ENCODE measurements at regions not wholly inside any gene's neighbourhood (a gene's known extent, or its start where the extent isn't known, plus 50 kb on each side); places are given as distances from the start of the nearest gene placed in this dataset.

- Histone ChIP-seq H3K27ac (replicated peaks) (no peak overlapping the region), H3K4me3 (replicated peaks; ENCODE audit: insufficient read depth, low read length) (no peak overlapping the region), H3K27me3 (ENCODE audit: insufficient read depth, poor library complexity, severe bottlenecking) (no peaks in the 10 kb centered on the region)
- DNase-seq (ENCODE audit: low read depth in 1 of 2, low spot score in 1 of 2): no peak
- TF ChIP-seq CTCF (IDR thresholded peaks at IDR 0.05; ENCODE audit: insufficient read depth, low read length) (no peak), GABPA (IDR thresholded peaks at IDR 0.05; ENCODE audit: low read depth) (no peak), POLR2AphosphoS5 (IDR thresholded peaks at IDR 0.05; ENCODE audit: low read depth) (no peak), REST (IDR thresholded peaks at IDR 0.05; ENCODE audit: insufficient replicate concordance, low read depth) (no peak), SPI1 (IDR thresholded peaks at IDR 0.05; ENCODE audit: borderline replicate concordance, low read depth) (no peak)
Measured at GRCh38 chr3:101954361-101954760, 105.0 kb downstream of the NFKBIZ start.

- no peak overlapping the region for H3K4me3 ChIP-seq (replicated peaks; ENCODE audit: insufficient read depth, low read length)
- no peaks in the 10 kb centered on the region for H3K27me3 ChIP-seq (ENCODE audit: insufficient read depth, poor library complexity, severe bottlenecking)
- DNase-seq (ENCODE audit: low read depth in 1 of 2, low spot score in 1 of 2): no peak
- TF ChIP-seq GABPA (IDR thresholded peaks at IDR 0.05; ENCODE audit: low read depth) (no peak), REST (IDR thresholded peaks at IDR 0.05; ENCODE audit: insufficient replicate concordance, low read depth) (no peak), SPI1 (IDR thresholded peaks at IDR 0.05; ENCODE audit: borderline replicate concordance, low read depth) (no peak), CTCF (IDR thresholded peaks at IDR 0.05; ENCODE audit: insufficient read depth, low read length) (no peak), POLR2AphosphoS5 (IDR thresholded peaks at IDR 0.05; ENCODE audit: low read depth) (no peak)
- no peak overlapping the region for H3K27ac ChIP-seq (replicated peaks)
Measured at GRCh38 chr3:101954936-101955335, 105.6 kb downstream of the NFKBIZ start.

- TF ChIP-seq GABPA (IDR thresholded peaks at IDR 0.05; ENCODE audit: low read depth) (no peak), REST (IDR thresholded peaks at IDR 0.05; ENCODE audit: insufficient replicate concordance, low read depth) (no peak), SPI1 (IDR thresholded peaks at IDR 0.05; ENCODE audit: borderline replicate concordance, low read depth) (no peak), POLR2AphosphoS5 (IDR thresholded peaks at IDR 0.05; ENCODE audit: low read depth) (no peak), CTCF (IDR thresholded peaks at IDR 0.05; ENCODE audit: insufficient read depth, low read length) (no peak)
- Histone ChIP-seq H3K27ac (replicated peaks) (no peak overlapping the region), H3K27me3 (ENCODE audit: insufficient read depth, poor library complexity, severe bottlenecking) (no peaks in the 10 kb centered on the region), H3K4me3 (replicated peaks; ENCODE audit: insufficient read depth, low read length) (no peak overlapping the region)
- no peak for DNase-seq (ENCODE audit: low read depth in 1 of 2, low spot score in 1 of 2)
Measured at GRCh38 chr3:101962055-101962454, 112.7 kb downstream of the NFKBIZ start.

All from HL-60 (cell line).